Upper lobe of left lung (tissue), 4 donors: ENCODE measurements at regions not wholly inside any gene's neighbourhood (a gene's known extent, or its start where the extent isn't known, plus 50 kb on each side); places are given as distances from the start of the nearest gene placed in this dataset.

ENCODE experiments used
- CTCF ChIP-seq, 6 experiments: fragments of 450-650 bp in 4 of 6; fragments of 200-600 bp in 2 of 6; sonication (generic) in 2 of 6; IDR thresholded peaks; one replicate each; pipeline ENCODE4 v1.5.1; 2016 to 2019; ENCODE audit warnings: antibody characterized with exemption in 6 of 6
- POLR2A ChIP-seq, 4 donors: fragments of 450-650 bp; IDR thresholded peaks; one replicate each; pipeline ENCODE4 v1.5.1; 2016 to 2017; ENCODE audit warnings: antibody characterized with exemption in 4 of 4, mild to moderate bottlenecking in 2 of 4
- POLR2AphosphoS5 ChIP-seq, 2 donors: sonication (generic); formaldehyde crosslinking; IDR thresholded peaks; one replicate each; pipeline ENCODE4 v1.5.1; 2017; ENCODE audit warnings: antibody characterized with exemption in 2 of 2

GRCh38 chr10:128751284-128751683 is 625.1 kb upstream of the MKI67 start:
- no peak for TF ChIP-seq POLR2AphosphoS5 (IDR thresholded peaks at IDR 0.05)
- no peak for TF ChIP-seq CTCF (IDR thresholded peaks at IDR 0.05)
- no peak for TF ChIP-seq POLR2A (IDR thresholded peaks at IDR 0.05)
